Dedifferentiated amniotic fluid mesenchymal stem cell (primary cell): ENCODE measurements at regions not wholly inside any gene's neighbourhood (a gene's known extent, or its start where the extent isn't known, plus 50 kb on each side); places are given as distances from the start of the nearest gene placed in this dataset.
"Not testable (repeated sequence)": the region's sequence is repeated elsewhere in the genome, so short reads cannot be mapped to it uniquely, and the experiment has no call there.

Experiments used
- DNase-seq: peaks from one replicate; pipeline ENCODE4 v3.0.0-alpha.2; 2016; ENCODE audit errors: extremely low spot score

GRCh38 chr15:98523912-98524662, 124.3 kb upstream of the IGF1R start:
- no peak for DNase-seq

GRCh38 chr15:98524838-98525660, 123.3 kb upstream of the IGF1R start:
- no peak for DNase-seq

- no peak for DNase-seq
Observed at GRCh38 chr15:98525661-98526001, 122.7 kb upstream of the IGF1R start.

- DNase-seq: no peak
Observed at GRCh38 chr15:98526094-98526493, 122.2 kb upstream of the IGF1R start.

- DNase-seq: no peak
Observed at GRCh38 chr15:98528046-98528725, 120.2 kb upstream of the IGF1R start.

- DNase-seq: no peak
Observed at GRCh38 chr15:98529205-98530145, 118.9 kb upstream of the IGF1R start.

GRCh38 chr15:98530570-98530969, 117.8 kb upstream of the IGF1R start:
- DNase-seq: no peak

GRCh38 chr15:98532063-98532462, 116.3 kb upstream of the IGF1R start:
- no peak for DNase-seq

- DNase-seq: no peak
Observed at GRCh38 chr15:98536976-98537375, 111.4 kb upstream of the IGF1R start.

- DNase-seq: no peak
Observed at GRCh38 chr15:98537516-98538060, 110.8 kb upstream of the IGF1R start.

GRCh38 chr15:98541519-98541918, 106.8 kb upstream of the IGF1R start:
- DNase-seq: no peak

- DNase-seq: no peak
Observed at GRCh38 chr15:98543237-98543636, 105.1 kb upstream of the IGF1R start.

- no peak for DNase-seq
Observed at GRCh38 chr15:98546329-98546728, 102.0 kb upstream of the IGF1R start.

GRCh38 chr15:98547275-98547674, 101.1 kb upstream of the IGF1R start:
- DNase-seq: no peak

- DNase-seq: peak; percentile 22
Observed at GRCh38 chr15:98547741-98548138, 100.6 kb upstream of the IGF1R start.

GRCh38 chr15:98548139-98548971, 100.0 kb upstream of the IGF1R start:
- peak; percentile 73 for DNase-seq

- no peak for DNase-seq
Observed at GRCh38 chr15:98549003-98549402, 99.3 kb upstream of the IGF1R start.

- DNase-seq: no peak
Observed at GRCh38 chr15:98549741-98550140, 98.6 kb upstream of the IGF1R start.

- not testable (repeated sequence) for DNase-seq
Observed at GRCh38 chr15:98550363-98550762, 98.0 kb upstream of the IGF1R start.

GRCh38 chr15:98551936-98552562, 96.3 kb upstream of the IGF1R start:
- no peak for DNase-seq
